ENCODE measurements at regions not wholly inside any gene's neighbourhood (a gene's known extent, or its start where the extent isn't known, plus 50 kb on each side); places are given as distances from the start of the nearest gene placed in this dataset.

DNA sequence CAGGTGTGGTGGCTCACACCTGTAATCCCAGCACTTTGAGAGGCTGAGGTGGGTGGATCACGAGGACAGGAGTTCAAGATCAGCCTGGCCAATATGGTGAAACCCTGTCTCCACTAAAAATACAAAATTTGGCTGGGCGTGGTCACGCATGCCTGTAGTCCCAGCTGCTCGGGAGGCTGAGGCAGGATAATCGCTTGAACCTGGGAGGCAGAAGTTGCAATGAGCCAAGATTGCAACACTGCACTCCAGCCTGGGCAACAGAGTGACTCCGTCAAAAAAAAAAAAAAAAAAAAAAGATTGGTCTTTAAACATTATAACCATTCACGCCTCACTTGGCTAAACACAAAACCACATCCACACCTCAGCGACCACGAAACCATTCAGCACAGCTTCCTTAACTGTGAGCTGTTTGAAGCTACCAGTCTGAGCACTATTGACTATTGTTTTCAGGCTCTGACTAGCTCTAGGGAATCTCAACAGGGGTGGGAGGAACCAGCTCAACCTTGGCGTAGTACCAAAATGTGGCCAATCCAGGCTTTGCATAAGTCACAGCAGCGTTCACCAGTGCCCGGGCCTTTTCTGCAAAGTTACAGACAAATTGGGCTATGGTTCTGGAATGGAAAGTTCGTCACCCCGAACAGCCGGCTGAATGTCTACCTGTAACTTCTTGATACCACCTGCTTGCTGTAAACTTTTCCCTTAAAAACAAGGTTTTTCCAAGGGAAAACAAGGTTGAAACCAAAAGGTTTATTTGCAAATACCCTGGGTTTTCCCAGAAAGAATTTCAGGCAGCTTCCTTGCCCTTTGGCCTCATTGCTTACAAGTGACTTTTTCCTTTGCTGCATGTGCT is 73.6 kb upstream of the DHX15 start:
- TF ChIP-seq, protein P1, sequence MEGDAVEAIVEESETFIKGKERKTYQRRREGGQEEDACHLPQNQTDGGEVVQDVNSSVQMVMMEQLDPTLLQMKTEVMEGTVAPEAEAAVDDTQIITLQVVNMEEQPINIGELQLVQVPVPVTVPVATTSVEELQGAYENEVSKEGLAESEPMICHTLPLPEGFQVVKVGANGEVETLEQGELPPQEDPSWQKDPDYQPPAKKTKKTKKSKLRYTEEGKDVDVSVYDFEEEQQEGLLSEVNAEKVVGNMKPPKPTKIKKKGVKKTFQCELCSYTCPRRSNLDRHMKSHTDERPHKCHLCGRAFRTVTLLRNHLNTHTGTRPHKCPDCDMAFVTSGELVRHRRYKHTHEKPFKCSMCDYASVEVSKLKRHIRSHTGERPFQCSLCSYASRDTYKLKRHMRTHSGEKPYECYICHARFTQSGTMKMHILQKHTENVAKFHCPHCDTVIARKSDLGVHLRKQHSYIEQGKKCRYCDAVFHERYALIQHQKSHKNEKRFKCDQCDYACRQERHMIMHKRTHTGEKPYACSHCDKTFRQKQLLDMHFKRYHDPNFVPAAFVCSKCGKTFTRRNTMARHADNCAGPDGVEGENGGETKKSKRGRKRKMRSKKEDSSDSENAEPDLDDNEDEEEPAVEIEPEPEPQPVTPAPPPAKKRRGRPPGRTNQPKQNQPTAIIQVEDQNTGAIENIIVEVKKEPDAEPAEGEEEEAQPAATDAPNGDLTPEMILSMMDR (conservative IDR thresholded peaks at IDR 0.05), result no peak
- H3K27ac ChIP-seq, result no peak overlapping the region

DNA sequence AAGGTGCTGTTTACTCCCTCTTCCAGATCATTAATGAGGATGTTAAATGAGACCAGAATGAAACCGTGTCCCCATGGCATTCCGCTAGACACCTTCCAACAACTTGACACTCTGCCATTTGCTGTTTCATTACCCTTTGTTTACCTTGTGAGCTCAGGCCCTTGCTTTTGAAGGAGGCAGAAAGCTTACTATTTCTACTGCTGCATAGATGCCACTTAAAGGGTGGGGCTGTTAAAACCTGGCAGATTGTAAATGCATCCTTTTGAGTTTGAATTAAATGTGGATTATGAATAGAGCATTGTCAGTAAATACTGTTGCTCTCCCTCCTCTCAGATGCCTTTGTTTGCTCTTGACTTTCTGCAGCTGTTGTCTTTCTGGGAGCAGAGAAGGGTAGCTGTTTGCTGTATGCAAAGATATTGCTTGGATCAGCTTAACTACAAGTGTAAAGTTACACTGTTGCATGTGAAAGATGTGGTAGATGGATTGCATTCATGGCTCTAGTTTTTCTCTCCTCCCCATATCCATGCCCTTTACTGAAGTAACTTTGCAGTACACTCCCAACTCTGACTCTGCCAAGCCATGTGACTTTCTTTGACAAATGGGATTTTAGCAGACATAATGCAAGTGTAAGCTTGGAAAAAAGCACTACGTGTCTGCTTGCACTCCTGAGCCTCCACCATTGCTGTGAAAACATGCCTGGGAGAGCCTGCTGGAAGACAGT is 75.0 kb upstream of the DHX15 start:
- H3K27ac ChIP-seq, result no peak overlapping the region
- TF ChIP-seq, protein P1 (conservative IDR thresholded peaks at IDR 0.05), result no peak

DNA sequence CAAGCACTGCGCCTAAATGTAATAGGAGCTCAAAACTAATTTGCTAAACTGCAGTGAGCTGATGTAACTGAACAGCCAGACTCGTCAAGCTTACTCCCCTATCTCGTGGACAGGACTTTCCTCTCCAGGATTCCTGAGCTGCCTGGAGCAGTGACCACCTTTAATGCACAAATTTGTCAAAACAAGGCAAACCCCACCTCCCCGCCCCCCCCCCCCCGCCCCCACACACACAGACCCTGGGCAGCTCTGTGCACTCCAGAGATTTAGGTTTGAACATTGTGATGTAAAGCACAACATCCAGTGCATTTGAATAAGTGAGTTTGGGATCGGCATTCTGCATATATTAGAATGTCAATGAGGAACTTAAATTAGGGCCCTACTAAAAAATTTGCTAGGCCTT is 77.7 kb upstream of the DHX15 start:
- TF ChIP-seq, protein P1 (conservative IDR thresholded peaks at IDR 0.05), result no peak
- H3K27ac ChIP-seq, result no peak overlapping the region

DNA sequence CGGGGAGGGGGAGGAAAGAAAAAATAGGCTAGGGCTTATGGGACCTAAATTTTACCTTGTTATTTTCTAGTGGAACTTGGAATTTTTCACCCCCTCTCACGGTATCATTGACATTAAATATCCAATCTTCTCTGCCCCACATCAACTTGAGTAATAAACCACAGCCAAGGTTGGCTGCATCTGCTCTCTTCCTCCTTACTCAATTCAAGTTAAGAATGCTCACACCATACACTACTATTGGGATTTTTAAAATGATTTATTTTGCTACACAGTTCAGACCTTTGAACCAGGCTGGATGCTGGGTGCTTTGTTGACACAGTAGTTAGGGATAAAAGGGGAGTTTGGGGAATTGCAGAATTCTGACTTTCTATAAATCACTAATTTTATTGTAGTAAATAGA is 78.2 kb upstream of the DHX15 start:
- H3K27ac ChIP-seq, result no peak overlapping the region
- TF ChIP-seq, protein P1 (conservative IDR thresholded peaks at IDR 0.05), result no peak

DNA sequence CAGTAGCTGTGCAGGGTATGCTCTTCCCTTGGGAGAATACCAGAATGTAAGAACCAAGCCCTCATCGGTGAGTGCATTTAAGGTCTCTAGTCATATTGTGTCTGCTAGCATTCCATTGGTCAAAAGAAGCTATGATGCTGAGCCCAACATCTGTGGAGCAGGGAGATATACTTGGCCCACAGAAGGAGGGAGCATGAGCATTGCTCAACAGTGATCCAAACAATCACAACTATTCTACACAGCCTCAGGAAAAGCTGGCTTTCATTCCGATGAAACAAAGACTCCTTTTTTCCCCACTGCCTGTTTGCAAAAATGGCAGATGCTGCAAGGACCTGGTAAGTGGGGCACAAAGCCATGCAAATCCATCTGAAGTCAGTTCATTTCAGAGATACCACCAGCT is 80.6 kb upstream of the DHX15 start:
- TF ChIP-seq, protein P1 (conservative IDR thresholded peaks at IDR 0.05), result no peak
- H3K27ac ChIP-seq, result no peak overlapping the region

DNA sequence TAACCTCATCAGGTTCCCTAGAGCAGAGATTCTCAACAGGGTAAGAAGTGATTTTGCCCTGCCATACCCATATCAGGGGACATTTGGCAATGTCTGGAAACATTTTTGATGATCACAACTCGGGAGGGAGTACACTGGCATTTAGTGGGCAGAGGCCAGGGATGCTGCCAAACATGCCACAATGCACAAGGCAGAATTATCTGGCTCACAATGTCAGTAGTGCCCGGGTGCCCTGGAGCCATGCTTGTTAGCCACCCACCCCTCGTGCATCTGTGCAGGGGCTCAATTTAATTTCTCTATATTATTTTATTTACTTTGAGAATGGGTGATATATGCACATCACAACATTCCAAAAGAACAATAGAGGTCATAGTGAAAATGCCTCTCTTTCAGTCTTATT is 82.0 kb upstream of the DHX15 start:
- no peak overlapping the region for H3K27ac ChIP-seq
- TF ChIP-seq, protein P1 (conservative IDR thresholded peaks at IDR 0.05), result no peak

DNA sequence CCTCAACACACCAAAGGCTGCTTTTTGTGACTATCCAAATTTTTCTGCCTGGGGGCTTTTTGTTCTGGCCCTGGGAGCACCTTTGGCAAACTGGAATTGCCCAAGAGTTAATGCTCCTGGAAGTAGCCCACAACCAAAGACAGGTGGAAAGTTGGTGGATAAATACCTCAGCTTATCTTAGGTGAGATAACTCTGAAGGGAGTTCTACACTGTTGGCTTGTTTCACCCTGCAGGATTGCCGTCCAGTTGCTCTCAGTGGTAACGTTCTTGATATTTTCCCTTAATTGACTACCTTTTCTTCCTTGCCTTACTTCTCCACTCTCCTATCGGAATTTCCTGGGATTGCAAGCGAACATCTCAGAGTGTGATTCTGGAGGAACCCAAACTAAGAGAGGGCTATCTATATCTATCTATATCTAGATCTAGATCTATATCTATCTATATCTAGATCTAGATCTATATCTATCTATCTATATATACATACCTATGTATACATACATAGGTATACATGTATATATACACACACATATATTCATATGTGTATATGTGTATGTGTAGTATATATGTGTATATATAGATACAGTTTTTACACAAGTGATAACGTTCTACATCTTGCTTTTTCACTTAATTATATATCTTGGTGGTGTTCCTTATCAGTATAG is 82.6 kb upstream of the DHX15 start:
- TF ChIP-seq, protein P1 (conservative IDR thresholded peaks at IDR 0.05), result no peak
- no peak overlapping the region for H3K27ac ChIP-seq
